ENCODE measurements at regions not wholly inside any gene's neighbourhood (a gene's known extent, or its start where the extent isn't known, plus 50 kb on each side); places are given as distances from the start of the nearest gene placed in this dataset.

DNA sequence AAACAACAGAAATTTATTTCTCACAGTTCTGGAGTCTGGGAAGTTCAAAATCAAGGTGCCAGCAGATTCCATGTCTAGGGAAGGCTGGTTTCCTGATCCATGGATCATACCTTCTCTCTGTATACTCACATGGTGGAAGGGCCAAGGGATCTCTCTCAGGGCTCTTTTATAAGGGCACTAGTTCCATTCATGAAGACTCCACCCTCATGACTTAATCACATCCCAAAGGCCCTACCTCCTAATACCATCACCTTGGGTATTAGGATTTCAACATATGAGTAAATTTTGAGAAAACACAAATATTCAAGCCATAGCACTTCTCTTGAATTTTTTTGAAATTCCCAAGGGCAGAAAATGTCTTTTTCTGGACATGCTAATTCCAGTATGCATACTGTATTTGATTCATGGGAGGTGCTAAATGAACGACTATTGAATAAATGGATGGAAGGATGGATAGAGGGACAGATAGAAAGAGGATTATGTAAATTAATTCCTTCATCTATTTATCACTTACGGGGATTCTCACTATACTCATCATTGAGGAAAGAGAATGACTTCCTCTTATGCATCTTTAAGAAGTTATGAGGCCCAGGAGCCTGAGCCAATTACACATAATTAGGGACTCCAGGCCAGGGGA, 182.8 kb downstream of the NRIP1 start:
- TF ChIP-seq POLR2AphosphoS5 (IDR thresholded peaks at IDR 0.05; ENCODE audit: low read depth, low read length) (no peak), FOXP2 (optimal IDR thresholded peaks at IDR 0.05; ENCODE audit: borderline replicate concordance, extremely low read depth, extremely low read length, insufficient read depth) (no peak), SIN3A (IDR thresholded peaks at IDR 0.05; ENCODE audit: borderline replicate concordance, insufficient read depth, low read length) (no peak), TAF1 (IDR thresholded peaks at IDR 0.05; ENCODE audit: borderline replicate concordance, insufficient read depth, low read length) (no peak)
- TF ChIP-seq, protein P1, sequence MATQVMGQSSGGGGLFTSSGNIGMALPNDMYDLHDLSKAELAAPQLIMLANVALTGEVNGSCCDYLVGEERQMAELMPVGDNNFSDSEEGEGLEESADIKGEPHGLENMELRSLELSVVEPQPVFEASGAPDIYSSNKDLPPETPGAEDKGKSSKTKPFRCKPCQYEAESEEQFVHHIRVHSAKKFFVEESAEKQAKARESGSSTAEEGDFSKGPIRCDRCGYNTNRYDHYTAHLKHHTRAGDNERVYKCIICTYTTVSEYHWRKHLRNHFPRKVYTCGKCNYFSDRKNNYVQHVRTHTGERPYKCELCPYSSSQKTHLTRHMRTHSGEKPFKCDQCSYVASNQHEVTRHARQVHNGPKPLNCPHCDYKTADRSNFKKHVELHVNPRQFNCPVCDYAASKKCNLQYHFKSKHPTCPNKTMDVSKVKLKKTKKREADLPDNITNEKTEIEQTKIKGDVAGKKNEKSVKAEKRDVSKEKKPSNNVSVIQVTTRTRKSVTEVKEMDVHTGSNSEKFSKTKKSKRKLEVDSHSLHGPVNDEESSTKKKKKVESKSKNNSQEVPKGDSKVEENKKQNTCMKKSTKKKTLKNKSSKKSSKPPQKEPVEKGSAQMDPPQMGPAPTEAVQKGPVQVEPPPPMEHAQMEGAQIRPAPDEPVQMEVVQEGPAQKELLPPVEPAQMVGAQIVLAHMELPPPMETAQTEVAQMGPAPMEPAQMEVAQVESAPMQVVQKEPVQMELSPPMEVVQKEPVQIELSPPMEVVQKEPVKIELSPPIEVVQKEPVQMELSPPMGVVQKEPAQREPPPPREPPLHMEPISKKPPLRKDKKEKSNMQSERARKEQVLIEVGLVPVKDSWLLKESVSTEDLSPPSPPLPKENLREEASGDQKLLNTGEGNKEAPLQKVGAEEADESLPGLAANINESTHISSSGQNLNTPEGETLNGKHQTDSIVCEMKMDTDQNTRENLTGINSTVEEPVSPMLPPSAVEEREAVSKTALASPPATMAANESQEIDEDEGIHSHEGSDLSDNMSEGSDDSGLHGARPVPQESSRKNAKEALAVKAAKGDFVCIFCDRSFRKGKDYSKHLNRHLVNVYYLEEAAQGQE (IDR thresholded peaks at IDR 0.05; ENCODE audit: insufficient read depth in 1 of 2, low read depth in 2 of 2, low read length in 2 of 2): no peak

Data from PFSK-1 (cell line).